Testis (tissue), 2 donors: ENCODE measurements at regions not wholly inside any gene's neighbourhood (a gene's known extent, or its start where the extent isn't known, plus 50 kb on each side); places are given as distances from the start of the nearest gene placed in this dataset.

Source experiments
- DNase-seq: peaks from one replicate; pipeline ENCODE4 v3.0.0-alpha.2; 2019
- H3K27ac ChIP-seq, 2 donors: fragments of 200-600 bp; sonication (generic); one replicate each; pipeline ENCODE4 v1.5.1; 2019
- H3K27me3 ChIP-seq: fragments of 200-600 bp; sonication (generic); one replicate; pipeline ENCODE4 v1.5.1; 2019
- H3K36me3 ChIP-seq: fragments of 200-600 bp; sonication (generic); one replicate; pipeline ENCODE4 v1.5.1; 2017; ENCODE audit warnings: low read depth; ENCODE audit errors: missing control alignments
- H3K4me1 ChIP-seq: fragments of 200-600 bp; sonication (generic); one replicate; pipeline ENCODE4 v1.5.1; 2019
- H3K4me3 ChIP-seq, 2 donors: fragments of 200-600 bp; sonication (generic); one replicate each; pipeline ENCODE4 v1.5.1; 2017 to 2019
- H3K9me3 ChIP-seq: fragments of 200-600 bp; sonication (generic); one replicate; pipeline ENCODE4 v1.5.1; 2017
- POLR2A ChIP-seq: fragments of 450-650 bp; IDR thresholded peaks from one replicate; pipeline ENCODE4 v1.6.1; 2017; ENCODE audit warnings: antibody characterized with exemption, mild to moderate bottlenecking, moderate library complexity
- WGBS, 2 donors: methylation state at CpG; one replicate each; pipeline ENCODE4 v1.1.5; 2018; 5-methylcytosine and 5-hydroxymethylcytosine counted together
- intact Hi-C: fragments of 100-400 bp; cut with DNase I; formaldehyde crosslinking; loops from one replicate; pipeline ENCODE4 v1.15.1; 2023; ENCODE audit warnings: low total_unique reads
- TF ChIP-seq, protein P1 (sequence below), 3 experiments: fragments of 450-650 bp in 2 of 3; fragments of 200-600 bp in 1 of 3; sonication (generic) in 1 of 3; IDR thresholded peaks; one replicate each; pipeline ENCODE4 v1.5.1; 2016 to 2019; ENCODE audit warnings: antibody characterized with exemption in 3 of 3, mild to moderate bottlenecking in 2 of 3, moderate library complexity in 1 of 3

DNA sequence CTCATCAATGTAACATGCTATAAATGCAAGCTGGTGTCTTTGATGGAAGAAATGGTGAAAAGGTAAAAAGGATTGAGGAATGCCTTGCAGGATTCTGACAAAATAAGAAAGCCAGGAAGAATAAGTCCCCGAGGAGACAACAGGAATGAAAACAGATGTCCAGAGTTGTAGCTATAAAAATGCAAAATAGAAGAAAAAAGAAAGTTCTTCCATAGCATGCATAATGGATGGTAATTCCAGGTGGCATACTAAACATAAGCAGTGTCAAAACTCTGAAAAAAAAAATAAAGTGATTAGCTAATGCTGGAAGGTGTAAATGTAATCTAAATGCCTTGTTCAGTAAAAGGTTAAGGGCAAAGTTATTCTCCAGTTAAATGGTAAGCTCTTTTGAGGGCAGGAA, 225.9 kb upstream of the CHST9 start:
- Histone ChIP-seq H3K9me3 (no peaks in the 10 kb centered on the region), H3K27ac (no peak overlapping the region), H3K4me3 (no peak overlapping the region), H3K27me3 (no peaks in the 10 kb centered on the region), H3K4me1 (no peaks in the 10 kb centered on the region), H3K36me3 (no peaks in the 10 kb centered on the region)
- intact Hi-C loops = no loop called here
- WGBS, 2 donors = 85 to 92% methylated on average over 1 of the region's 1 CpG
- no peak for DNase-seq
- TF ChIP-seq POLR2A = no peak
- TF ChIP-seq, protein P1, sequence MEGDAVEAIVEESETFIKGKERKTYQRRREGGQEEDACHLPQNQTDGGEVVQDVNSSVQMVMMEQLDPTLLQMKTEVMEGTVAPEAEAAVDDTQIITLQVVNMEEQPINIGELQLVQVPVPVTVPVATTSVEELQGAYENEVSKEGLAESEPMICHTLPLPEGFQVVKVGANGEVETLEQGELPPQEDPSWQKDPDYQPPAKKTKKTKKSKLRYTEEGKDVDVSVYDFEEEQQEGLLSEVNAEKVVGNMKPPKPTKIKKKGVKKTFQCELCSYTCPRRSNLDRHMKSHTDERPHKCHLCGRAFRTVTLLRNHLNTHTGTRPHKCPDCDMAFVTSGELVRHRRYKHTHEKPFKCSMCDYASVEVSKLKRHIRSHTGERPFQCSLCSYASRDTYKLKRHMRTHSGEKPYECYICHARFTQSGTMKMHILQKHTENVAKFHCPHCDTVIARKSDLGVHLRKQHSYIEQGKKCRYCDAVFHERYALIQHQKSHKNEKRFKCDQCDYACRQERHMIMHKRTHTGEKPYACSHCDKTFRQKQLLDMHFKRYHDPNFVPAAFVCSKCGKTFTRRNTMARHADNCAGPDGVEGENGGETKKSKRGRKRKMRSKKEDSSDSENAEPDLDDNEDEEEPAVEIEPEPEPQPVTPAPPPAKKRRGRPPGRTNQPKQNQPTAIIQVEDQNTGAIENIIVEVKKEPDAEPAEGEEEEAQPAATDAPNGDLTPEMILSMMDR (IDR thresholded peaks at IDR 0.05) = no peak

DNA sequence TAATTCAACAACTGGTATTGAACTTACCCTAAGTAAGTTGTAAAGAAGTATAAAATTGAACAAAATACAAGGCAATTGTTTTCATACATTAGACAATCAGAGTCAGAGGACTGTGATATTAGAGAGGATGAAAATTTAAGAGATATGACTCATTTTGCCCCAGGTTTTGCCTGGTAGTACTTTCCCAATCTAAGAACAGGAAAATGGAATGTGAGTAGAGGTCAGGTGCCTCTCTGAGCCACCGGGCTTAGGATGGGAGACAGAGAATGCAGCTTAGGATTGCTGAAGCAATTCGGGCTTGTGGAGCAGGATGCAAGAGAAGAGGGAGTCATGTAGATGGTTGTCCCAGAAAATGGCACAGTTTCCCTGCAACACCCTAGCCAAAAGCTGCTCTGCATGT, 219.7 kb upstream of the CHST9 start:
- no peak for DNase-seq

DNA sequence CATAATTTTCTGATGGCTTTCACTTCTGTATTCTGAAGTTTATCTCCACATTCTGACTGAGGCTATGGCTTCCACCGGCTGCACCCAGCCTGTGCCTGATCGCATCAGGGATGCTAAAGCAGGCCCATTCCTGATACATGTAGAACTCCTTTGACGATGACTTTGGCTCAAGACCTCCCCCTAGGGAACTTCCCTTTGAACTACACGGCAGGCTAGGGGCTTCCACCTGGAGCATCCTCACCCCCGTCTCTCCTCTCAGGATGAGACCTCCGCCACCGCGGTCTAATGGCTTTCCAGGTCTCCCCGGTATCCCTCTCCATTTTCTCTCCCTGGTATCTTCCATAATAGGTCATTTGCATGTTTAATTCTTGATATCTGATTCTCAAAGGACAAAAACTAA, 214.9 kb upstream of the CHST9 start:
- intact Hi-C loops = no loop called here
- TF ChIP-seq POLR2A = no peak
- TF ChIP-seq, protein P1 (IDR thresholded peaks at IDR 0.05) = no peak
- no peaks in the 10 kb centered on the region for H3K36me3 ChIP-seq
- 69 to 71% methylated on average over 9 of the region's 9 CpGs for WGBS, 2 donors
- no peak overlapping the region for H3K4me3 ChIP-seq
- H3K27ac ChIP-seq = no peak overlapping the region
- no peaks in the 10 kb centered on the region for H3K4me1 ChIP-seq
- no peaks in the 10 kb centered on the region for H3K9me3 ChIP-seq
- H3K27me3 ChIP-seq = no peaks in the 10 kb centered on the region
- no peak for DNase-seq

More for the DNA sequence above, 219.7 kb upstream of the CHST9 start:
- Histone ChIP-seq H3K4me1 (no peaks in the 10 kb centered on the region), H3K36me3 (no peaks in the 10 kb centered on the region), H3K27me3 (no peaks in the 10 kb centered on the region), H3K27ac (no peak overlapping the region), H3K4me3 (no peak overlapping the region), H3K9me3 (no peaks in the 10 kb centered on the region)
- WGBS, 2 donors = 73 to 85% methylated on average over 2 of the region's 2 CpGs
- TF ChIP-seq, protein P1 (IDR thresholded peaks at IDR 0.05) = no peak
- no peak for TF ChIP-seq POLR2A
- intact Hi-C loops = no loop called here

DNA sequence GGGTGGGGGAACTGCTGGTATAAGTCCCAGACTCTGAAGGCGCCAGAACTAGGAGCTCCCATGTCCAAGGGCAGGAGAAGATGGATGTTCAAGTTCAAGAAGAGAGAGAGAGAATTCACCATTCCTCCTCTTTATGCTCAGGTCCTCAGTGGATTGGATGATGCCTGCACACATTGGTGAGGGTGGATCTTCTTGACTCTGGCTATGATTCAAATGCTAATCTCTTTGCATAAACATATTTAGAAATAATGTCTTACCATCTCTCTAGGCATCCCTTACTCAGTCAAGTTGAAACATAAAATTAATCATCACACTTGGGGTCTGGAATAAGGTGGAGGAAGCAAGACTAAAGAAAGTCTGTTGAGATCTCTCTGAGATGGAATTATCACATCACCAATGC, 210.6 kb upstream of the CHST9 start:
- WGBS, 2 donors = 82 to 88% methylated on average over 1 of the region's 1 CpG
- no peak for DNase-seq
- intact Hi-C loops = no loop called here

DNA sequence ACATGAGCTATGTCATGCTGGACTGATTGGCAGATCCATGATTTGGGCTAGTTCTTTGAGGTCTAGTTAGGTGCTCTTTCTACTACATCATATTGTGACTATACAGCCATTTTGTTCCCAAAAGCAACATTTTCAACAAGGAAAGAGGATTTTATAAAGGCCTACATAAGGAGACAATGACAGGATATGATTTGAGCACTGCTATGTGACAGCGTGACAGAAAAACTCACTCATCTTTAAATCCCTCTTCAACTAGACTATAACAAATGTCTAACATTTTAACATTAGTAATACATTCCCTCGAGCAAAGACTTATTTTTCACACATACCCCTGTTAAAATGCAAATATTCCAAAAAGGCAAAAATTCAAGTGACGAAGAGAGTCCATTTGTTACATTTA, 209.6 kb upstream of the CHST9 start:
- no peaks in the 10 kb centered on the region for H3K27me3 ChIP-seq
- no peak overlapping the region for H3K27ac ChIP-seq
- no peaks in the 10 kb centered on the region for H3K4me1 ChIP-seq
- H3K9me3 ChIP-seq = no peaks in the 10 kb centered on the region
- intact Hi-C loops = no loop called here
- DNase-seq = no peak
- no peaks in the 10 kb centered on the region for H3K36me3 ChIP-seq
- no peak for TF ChIP-seq POLR2A
- TF ChIP-seq, protein P1 (IDR thresholded peaks at IDR 0.05) = no peak
- H3K4me3 ChIP-seq = no peak overlapping the region
- 86 to 91% methylated on average over 3 of the region's 3 CpGs for WGBS, 2 donors

More for the DNA sequence above, 210.6 kb upstream of the CHST9 start:
- H3K4me3 ChIP-seq = no peak overlapping the region
- TF ChIP-seq POLR2A = no peak
- TF ChIP-seq, protein P1 (IDR thresholded peaks at IDR 0.05) = no peak
- no peaks in the 10 kb centered on the region for H3K9me3 ChIP-seq
- no peak overlapping the region for H3K27ac ChIP-seq
- H3K4me1 ChIP-seq = no peaks in the 10 kb centered on the region
- H3K36me3 ChIP-seq = no peaks in the 10 kb centered on the region
- no peaks in the 10 kb centered on the region for H3K27me3 ChIP-seq
